Endodermal cell (in vitro differentiated cells): ENCODE measurements at regions not wholly inside any gene's neighbourhood (a gene's known extent, or its start where the extent isn't known, plus 50 kb on each side); places are given as distances from the start of the nearest gene placed in this dataset.

ENCODE experiments used
- DNase-seq: peaks from one replicate; pipeline ENCODE4 v3.0.0-alpha.2; 2017
- H3K27ac ChIP-seq: 2 replicates; pipeline ENCODE4 v1.5.1; 2013; ENCODE audit warnings: mild to moderate bottlenecking, low read depth, low read length, moderate library complexity
- H3K27me3 ChIP-seq: 2 replicates; pipeline ENCODE4 v1.6.1; 2013; ENCODE audit warnings: mild to moderate bottlenecking, low read length, moderate library complexity; ENCODE audit not compliant: insufficient read depth, control insufficient read depth, poor library complexity, severe bottlenecking
- H3K36me3 ChIP-seq: 2 replicates; pipeline ENCODE4 v1.7.0; 2013; ENCODE audit warnings: mild to moderate bottlenecking, low read length, moderate library complexity; ENCODE audit not compliant: control insufficient read depth, insufficient read depth
- H3K4me1 ChIP-seq: one replicate; pipeline ENCODE4 v1.7.0; 2013; ENCODE audit warnings: low read length; ENCODE audit not compliant: control insufficient read depth, insufficient read depth
- H3K4me3 ChIP-seq: 2 replicates; pipeline ENCODE4 v1.5.1; 2013; ENCODE audit warnings: mild to moderate bottlenecking, low read length, moderate library complexity
- H3K9ac ChIP-seq: 2 replicates; pipeline ENCODE4 v1.6.1; 2013; ENCODE audit warnings: mild to moderate bottlenecking, low read length, moderate library complexity; ENCODE audit not compliant: poor library complexity, severe bottlenecking; ENCODE audit errors: extremely low read depth
- H3K9me3 ChIP-seq: 2 replicates; pipeline ENCODE4 v1.6.1; 2013; ENCODE audit warnings: mild to moderate bottlenecking, low read length, moderate library complexity; ENCODE audit not compliant: control insufficient read depth
- H3K27ac Mint-ChIP-seq: 2 replicates; pipeline ENCODE4 v1.8.0; 2020; ENCODE audit warnings: mixed read lengths
- H3K27me3 Mint-ChIP-seq: 2 replicates; pipeline ENCODE4 v1.8.0; 2021; ENCODE audit warnings: mild to moderate bottlenecking, mixed read lengths; ENCODE audit not compliant: insufficient read depth
- H3K36me3 Mint-ChIP-seq: 2 replicates; pipeline ENCODE4 v1.8.0; 2020; ENCODE audit warnings: low read depth, mixed read lengths
- H3K4me1 Mint-ChIP-seq: 2 replicates; pipeline ENCODE4 v1.8.0; 2020; ENCODE audit warnings: mixed read lengths
- H3K4me3 Mint-ChIP-seq: 2 replicates; pipeline ENCODE4 v1.8.0; 2020; ENCODE audit warnings: mild to moderate bottlenecking, moderate library complexity, mixed read lengths
- H3K9me3 Mint-ChIP-seq: 2 replicates; pipeline ENCODE4 v1.8.0; 2020; ENCODE audit warnings: mild to moderate bottlenecking, mixed read lengths
- WGBS, 2 experiments: methylation state at CpG; one replicate each; pipeline versions ENCODE4 v1.1.5 to v1.1.7; 2013; ENCODE audit warnings: missing lambda C conversion rate in 2 of 2, mixed read lengths in 1 of 2; ENCODE audit not compliant: insufficient coverage in 1 of 2, insufficient read length in 1 of 2; 5-methylcytosine and 5-hydroxymethylcytosine counted together
- TF ChIP-seq, protein P1 (sequence below): fragments of 200-600 bp; sonication (generic); conservative IDR thresholded peaks from 2 replicates; pipeline ENCODE4 v1.5.0; 2021; ENCODE audit warnings: antibody characterized with exemption, mild to moderate bottlenecking

DNA sequence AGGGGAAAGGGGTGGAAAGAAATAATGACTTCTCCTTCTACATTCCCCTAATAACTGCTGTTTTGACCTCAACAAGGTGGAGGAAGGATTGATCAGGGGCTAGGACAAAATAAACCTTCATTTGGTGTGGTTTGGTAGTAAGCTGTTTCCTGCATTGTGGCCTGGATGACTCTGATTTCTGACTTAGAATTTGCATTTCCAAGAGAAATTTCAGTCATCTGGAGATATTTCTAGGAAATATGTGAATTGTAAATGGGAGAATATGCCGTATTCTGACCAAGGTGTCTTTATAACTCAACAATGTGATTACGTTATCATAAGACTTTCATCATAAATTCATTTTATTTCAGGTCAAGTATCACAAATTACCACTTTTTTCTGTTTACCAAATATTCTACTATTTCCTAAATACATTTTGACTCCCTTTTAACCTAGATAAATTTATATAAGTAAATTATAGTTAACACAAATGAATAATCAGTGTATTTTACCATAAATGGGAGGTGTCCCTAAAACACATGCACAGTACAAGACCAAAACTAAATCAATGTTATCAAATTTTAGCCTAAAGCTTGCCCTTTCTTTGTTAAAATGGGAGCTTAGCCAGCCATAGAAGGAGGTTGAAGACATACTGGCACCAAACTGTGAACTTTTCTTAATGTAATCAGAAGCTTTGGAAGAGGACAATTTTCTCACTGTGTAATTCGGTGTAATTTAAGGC is 828.8 kb downstream of the TMTC2 start:
- Mint-ChIP-seq H3K4me1 (peaks cover 2% of the 10 kb centered on the region), H3K4me3 (no peak overlapping the region), H3K27ac (no peak overlapping the region), H3K9me3 (no peaks in the 10 kb centered on the region), H3K36me3 (no peaks in the 10 kb centered on the region), H3K27me3 (peaks cover 2% of the 10 kb centered on the region)
- H3K9ac ChIP-seq, result no peak overlapping the region
- no peaks in the 10 kb centered on the region for H3K36me3 ChIP-seq
- TF ChIP-seq, protein P1, sequence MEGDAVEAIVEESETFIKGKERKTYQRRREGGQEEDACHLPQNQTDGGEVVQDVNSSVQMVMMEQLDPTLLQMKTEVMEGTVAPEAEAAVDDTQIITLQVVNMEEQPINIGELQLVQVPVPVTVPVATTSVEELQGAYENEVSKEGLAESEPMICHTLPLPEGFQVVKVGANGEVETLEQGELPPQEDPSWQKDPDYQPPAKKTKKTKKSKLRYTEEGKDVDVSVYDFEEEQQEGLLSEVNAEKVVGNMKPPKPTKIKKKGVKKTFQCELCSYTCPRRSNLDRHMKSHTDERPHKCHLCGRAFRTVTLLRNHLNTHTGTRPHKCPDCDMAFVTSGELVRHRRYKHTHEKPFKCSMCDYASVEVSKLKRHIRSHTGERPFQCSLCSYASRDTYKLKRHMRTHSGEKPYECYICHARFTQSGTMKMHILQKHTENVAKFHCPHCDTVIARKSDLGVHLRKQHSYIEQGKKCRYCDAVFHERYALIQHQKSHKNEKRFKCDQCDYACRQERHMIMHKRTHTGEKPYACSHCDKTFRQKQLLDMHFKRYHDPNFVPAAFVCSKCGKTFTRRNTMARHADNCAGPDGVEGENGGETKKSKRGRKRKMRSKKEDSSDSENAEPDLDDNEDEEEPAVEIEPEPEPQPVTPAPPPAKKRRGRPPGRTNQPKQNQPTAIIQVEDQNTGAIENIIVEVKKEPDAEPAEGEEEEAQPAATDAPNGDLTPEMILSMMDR, result no peak
- no peak overlapping the region for H3K27ac ChIP-seq
- no peaks in the 10 kb centered on the region for H3K27me3 ChIP-seq
- 88 to 96% methylated on average over 1 to 3 of the region's 3 CpGs for WGBS, 2 experiments
- H3K4me1 ChIP-seq, result no peaks in the 10 kb centered on the region
- H3K9me3 ChIP-seq, result no peaks in the 10 kb centered on the region
- no peak overlapping the region for H3K4me3 ChIP-seq
- no peak for DNase-seq

DNA sequence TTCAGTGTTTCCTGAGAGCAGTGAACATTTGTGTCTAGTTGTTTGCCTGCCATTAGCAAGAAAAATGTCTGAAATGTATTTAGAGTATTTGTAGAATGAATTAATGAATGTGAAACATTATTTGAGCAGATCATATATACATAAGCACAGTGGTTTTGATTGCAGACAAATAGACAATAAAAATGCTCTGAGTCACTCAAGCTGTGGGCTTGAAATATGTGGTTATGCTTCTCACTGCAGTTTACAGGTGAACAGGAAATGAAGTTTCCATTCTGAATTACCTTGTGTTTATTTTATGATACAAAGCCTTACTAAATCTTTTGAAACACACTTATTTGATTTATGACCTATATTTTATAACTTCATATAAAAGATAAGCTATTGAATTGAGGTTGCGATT is 827.7 kb downstream of the TMTC2 start:
- WGBS, 2 experiments, result no CpG with 5 or more reads among the region's 1 CpG
- no peak overlapping the region for H3K4me3 ChIP-seq
- no peak overlapping the region for H3K9ac ChIP-seq
- no peaks in the 10 kb centered on the region for H3K4me1 ChIP-seq
- Mint-ChIP-seq H3K4me3 (no peak overlapping the region), H3K9me3 (no peaks in the 10 kb centered on the region), H3K36me3 (no peaks in the 10 kb centered on the region), H3K27ac (no peak overlapping the region), H3K4me1 (peaks cover 2% of the 10 kb centered on the region), H3K27me3 (peaks cover 2% of the 10 kb centered on the region)
- H3K9me3 ChIP-seq, result no peaks in the 10 kb centered on the region
- H3K27me3 ChIP-seq, result no peaks in the 10 kb centered on the region
- H3K27ac ChIP-seq, result no peak overlapping the region
- DNase-seq, result no peak
- no peaks in the 10 kb centered on the region for H3K36me3 ChIP-seq
- TF ChIP-seq, protein P1, result no peak

DNA sequence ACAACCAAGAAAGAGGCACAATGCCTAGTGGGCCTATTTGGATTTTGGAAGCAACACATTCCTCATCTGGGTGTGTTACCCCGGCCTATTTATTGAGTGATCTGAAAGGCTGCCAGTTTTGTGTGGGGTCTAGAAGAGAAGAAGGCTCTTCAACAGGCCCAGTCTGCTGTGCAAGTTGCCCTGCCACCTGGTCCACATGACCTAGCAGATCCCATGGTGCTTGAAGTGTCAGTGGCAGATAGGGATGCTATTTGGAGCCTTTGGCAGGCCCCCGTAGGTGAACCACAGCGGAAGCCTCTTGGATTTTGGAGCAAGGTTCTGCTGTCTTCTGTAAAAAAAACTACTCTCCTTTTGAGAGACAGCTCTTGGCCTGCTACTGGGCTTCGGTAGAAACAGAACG is 820.1 kb downstream of the TMTC2 start:
- H3K9ac ChIP-seq, result no peak overlapping the region
- no peak for DNase-seq
- no peak overlapping the region for H3K4me3 ChIP-seq
- H3K27me3 ChIP-seq, result no peaks in the 10 kb centered on the region
- no peak overlapping the region for H3K27ac Mint-ChIP-seq
- H3K4me1 ChIP-seq, result no peaks in the 10 kb centered on the region
- H3K36me3 ChIP-seq, result no peaks in the 10 kb centered on the region
- TF ChIP-seq, protein P1, result no peak
- H3K9me3 ChIP-seq, result no peaks in the 10 kb centered on the region
- H3K4me1 Mint-ChIP-seq, result no peaks in the 10 kb centered on the region
- 91 to 92% methylated on average over 4 to 5 of the region's 5 CpGs for WGBS, 2 experiments
- H3K27me3 Mint-ChIP-seq, result peaks cover 2% of the 10 kb centered on the region
- H3K27ac ChIP-seq, result no peak overlapping the region
- no peak overlapping the region for H3K4me3 Mint-ChIP-seq
- H3K9me3 Mint-ChIP-seq, result no peaks in the 10 kb centered on the region
- H3K36me3 Mint-ChIP-seq, result no peaks in the 10 kb centered on the region
